ENCODE measurements at regions not wholly inside any gene's neighbourhood (a gene's known extent, or its start where the extent isn't known, plus 50 kb on each side); places are given as distances from the start of the nearest gene placed in this dataset.

DNA sequence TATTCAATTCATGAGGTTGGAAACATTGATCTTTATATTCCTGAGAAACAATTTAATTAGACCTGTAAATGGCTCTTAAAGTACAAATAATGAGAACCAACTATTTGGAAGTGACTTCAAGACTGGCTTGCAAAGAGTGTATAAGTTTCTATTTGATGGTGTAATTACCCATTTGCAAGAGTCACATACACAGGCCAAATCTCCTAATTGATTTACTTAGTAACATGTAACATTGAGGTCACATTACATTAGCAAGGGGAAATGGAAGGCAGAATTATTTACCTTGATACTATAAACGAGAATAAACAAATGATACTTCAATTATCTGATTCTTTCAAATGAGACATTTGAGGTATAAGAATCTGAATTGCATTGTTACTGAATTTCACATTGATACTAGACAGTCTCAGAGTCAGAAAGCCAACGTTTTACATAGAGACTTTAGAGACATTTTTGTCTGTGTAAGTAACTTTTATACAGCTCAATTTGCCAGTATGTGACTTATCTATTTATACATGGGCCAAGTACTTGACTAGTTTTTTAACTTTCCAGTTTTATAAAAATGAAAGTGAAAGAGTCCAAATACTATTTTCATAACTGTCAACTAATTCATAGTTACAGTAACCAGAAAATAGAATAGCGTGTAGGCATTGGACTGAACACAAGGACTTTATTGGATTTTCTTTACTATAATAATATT is 95.6 kb upstream of the RFC3 start:
- peaks cover 5% of the 10 kb centered on the region for H3K36me3 Mint-ChIP-seq

DNA sequence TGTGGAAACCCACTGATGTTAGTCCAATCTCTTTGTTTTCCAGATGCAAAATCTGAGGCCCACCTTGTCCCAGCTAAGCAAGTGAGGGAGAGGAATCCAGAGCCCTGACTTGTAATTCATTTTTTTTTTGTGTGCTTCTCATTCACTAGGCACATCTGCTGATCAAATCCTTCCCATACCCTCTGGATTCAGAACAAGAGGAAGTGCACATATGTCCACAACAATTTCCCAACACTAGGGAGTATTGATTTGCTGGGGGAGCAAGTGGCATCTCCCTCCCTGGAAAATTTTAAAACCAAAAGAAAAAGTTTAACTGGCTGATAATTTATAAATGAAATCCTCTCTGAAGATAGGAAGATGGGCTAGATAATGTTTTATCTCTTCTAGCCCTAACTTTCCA is 94.6 kb upstream of the RFC3 start:
- ChIA-PET POLR2A (no interaction called here), CTCF (interaction anchor here (0.5 to 1.8 kb wide), 8 partner anchors 28 to 1489 kb away, joined by 3 to 4 read pairs (median 3); partner anchors contain the start of gene STARD13)
- Mint-ChIP-seq H3K27ac (no peak overlapping the region), H3K4me1 (peaks cover 9% of the 10 kb centered on the region), H3K36me3 (peaks cover 5% of the 10 kb centered on the region), H3K27me3 (ENCODE audit: low read depth) (no peaks in the 10 kb centered on the region), H3K4me3 (no peak overlapping the region), H3K9me3 (peaks cover 22% of the 10 kb centered on the region)
- ATAC-seq (no peak), DNase-seq (ENCODE audit: low spot score) (no peak)
- no peak for TF ChIP-seq SMAD4 (CRISPR knock-in tag; IDR thresholded peaks at IDR 0.05)
- TF ChIP-seq, protein P1, sequence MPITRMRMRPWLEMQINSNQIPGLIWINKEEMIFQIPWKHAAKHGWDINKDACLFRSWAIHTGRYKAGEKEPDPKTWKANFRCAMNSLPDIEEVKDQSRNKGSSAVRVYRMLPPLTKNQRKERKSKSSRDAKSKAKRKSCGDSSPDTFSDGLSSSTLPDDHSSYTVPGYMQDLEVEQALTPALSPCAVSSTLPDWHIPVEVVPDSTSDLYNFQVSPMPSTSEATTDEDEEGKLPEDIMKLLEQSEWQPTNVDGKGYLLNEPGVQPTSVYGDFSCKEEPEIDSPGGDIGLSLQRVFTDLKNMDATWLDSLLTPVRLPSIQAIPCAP (CRISPR knock-in tag; IDR thresholded peaks at IDR 0.05) = no peak
- no peak for TF ChIP-seq JAZF1 (CRISPR knock-in tag; IDR thresholded peaks at IDR 0.05)
- TF ChIP-seq ZNF423 (CRISPR knock-in tag; IDR thresholded peaks at IDR 0.05) = no peak
- no peak for TF ChIP-seq ZNF317 (CRISPR knock-in tag; IDR thresholded peaks at IDR 0.05; ENCODE audit: borderline replicate concordance, low read depth)
- TF ChIP-seq, protein P2, sequence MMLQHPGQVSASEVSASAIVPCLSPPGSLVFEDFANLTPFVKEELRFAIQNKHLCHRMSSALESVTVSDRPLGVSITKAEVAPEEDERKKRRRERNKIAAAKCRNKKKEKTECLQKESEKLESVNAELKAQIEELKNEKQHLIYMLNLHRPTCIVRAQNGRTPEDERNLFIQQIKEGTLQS (CRISPR knock-in tag; conservative IDR thresholded peaks at IDR 0.05) = no peak
- TF ChIP-seq, protein P3, sequence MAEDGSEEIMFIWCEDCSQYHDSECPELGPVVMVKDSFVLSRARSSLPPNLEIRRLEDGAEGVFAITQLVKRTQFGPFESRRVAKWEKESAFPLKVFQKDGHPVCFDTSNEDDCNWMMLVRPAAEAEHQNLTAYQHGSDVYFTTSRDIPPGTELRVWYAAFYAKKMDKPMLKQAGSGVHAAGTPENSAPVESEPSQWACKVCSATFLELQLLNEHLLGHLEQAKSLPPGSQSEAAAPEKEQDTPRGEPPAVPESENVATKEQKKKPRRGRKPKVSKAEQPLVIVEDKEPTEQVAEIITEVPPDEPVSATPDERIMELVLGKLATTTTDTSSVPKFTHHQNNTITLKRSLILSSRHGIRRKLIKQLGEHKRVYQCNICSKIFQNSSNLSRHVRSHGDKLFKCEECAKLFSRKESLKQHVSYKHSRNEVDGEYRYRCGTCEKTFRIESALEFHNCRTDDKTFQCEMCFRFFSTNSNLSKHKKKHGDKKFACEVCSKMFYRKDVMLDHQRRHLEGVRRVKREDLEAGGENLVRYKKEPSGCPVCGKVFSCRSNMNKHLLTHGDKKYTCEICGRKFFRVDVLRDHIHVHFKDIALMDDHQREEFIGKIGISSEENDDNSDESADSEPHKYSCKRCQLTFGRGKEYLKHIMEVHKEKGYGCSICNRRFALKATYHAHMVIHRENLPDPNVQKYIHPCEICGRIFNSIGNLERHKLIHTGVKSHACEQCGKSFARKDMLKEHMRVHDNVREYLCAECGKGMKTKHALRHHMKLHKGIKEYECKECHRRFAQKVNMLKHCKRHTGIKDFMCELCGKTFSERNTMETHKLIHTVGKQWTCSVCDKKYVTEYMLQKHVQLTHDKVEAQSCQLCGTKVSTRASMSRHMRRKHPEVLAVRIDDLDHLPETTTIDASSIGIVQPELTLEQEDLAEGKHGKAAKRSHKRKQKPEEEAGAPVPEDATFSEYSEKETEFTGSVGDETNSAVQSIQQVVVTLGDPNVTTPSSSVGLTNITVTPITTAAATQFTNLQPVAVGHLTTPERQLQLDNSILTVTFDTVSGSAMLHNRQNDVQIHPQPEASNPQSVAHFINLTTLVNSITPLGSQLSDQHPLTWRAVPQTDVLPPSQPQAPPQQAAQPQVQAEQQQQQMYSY (CRISPR knock-in tag; IDR thresholded peaks at IDR 0.05) = no peak
- TF ChIP-seq HMGA2 (CRISPR knock-in tag; IDR thresholded peaks at IDR 0.05) = no peak
- TF ChIP-seq TCF7 (CRISPR knock-in tag; IDR thresholded peaks at IDR 0.05; ENCODE audit: low read depth) = no peak

More for the DNA sequence above, 95.6 kb upstream of the RFC3 start:
- H3K4me3 Mint-ChIP-seq = no peak overlapping the region
- H3K27me3 Mint-ChIP-seq (ENCODE audit: low read depth) = no peaks in the 10 kb centered on the region
- no peak for DNase-seq (ENCODE audit: low spot score)
- ChIA-PET CTCF (interaction anchor here (0.6 to 1.8 kb wide), 2 partner anchors 179 to 816 kb away, joined by 3 to 8 read pairs; no protein-coding TSS in a partner anchor), POLR2A (no interaction called here)
- H3K27ac Mint-ChIP-seq = no peak overlapping the region
- no peak for ATAC-seq
- H3K4me1 Mint-ChIP-seq = peaks cover 9% of the 10 kb centered on the region
- peaks cover 24% of the 10 kb centered on the region for H3K9me3 Mint-ChIP-seq
- no peak for TF ChIP-seq ETV6 (CRISPR knock-in tag; IDR thresholded peaks at IDR 0.05)
- TF ChIP-seq, protein P4, sequence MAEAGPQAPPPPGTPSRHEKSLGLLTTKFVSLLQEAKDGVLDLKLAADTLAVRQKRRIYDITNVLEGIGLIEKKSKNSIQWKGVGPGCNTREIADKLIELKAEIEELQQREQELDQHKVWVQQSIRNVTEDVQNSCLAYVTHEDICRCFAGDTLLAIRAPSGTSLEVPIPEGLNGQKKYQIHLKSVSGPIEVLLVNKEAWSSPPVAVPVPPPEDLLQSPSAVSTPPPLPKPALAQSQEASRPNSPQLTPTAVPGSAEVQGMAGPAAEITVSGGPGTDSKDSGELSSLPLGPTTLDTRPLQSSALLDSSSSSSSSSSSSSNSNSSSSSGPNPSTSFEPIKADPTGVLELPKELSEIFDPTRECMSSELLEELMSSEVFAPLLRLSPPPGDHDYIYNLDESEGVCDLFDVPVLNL (CRISPR knock-in tag; IDR thresholded peaks at IDR 0.05; ENCODE audit: borderline replicate concordance, low read depth) = no peak
- TF ChIP-seq, protein P5, sequence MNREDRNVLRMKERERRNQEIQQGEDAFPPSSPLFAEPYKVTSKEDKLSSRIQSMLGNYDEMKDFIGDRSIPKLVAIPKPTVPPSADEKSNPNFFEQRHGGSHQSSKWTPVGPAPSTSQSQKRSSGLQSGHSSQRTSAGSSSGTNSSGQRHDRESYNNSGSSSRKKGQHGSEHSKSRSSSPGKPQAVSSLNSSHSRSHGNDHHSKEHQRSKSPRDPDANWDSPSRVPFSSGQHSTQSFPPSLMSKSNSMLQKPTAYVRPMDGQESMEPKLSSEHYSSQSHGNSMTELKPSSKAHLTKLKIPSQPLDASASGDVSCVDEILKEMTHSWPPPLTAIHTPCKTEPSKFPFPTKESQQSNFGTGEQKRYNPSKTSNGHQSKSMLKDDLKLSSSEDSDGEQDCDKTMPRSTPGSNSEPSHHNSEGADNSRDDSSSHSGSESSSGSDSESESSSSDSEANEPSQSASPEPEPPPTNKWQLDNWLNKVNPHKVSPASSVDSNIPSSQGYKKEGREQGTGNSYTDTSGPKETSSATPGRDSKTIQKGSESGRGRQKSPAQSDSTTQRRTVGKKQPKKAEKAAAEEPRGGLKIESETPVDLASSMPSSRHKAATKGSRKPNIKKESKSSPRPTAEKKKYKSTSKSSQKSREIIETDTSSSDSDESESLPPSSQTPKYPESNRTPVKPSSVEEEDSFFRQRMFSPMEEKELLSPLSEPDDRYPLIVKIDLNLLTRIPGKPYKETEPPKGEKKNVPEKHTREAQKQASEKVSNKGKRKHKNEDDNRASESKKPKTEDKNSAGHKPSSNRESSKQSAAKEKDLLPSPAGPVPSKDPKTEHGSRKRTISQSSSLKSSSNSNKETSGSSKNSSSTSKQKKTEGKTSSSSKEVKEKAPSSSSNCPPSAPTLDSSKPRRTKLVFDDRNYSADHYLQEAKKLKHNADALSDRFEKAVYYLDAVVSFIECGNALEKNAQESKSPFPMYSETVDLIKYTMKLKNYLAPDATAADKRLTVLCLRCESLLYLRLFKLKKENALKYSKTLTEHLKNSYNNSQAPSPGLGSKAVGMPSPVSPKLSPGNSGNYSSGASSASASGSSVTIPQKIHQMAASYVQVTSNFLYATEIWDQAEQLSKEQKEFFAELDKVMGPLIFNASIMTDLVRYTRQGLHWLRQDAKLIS (CRISPR knock-in tag; IDR thresholded peaks at IDR 0.05; ENCODE audit: borderline replicate concordance) = no peak
